HG03280 (cell line): ENCODE measurements at regions not wholly inside any gene's neighbourhood (a gene's known extent, or its start where the extent isn't known, plus 50 kb on each side); places are given as distances from the start of the nearest gene placed in this dataset.
A peak's percentile ranks its signal among the peaks of the same experiment; 100 is the strongest.
"Not testable (repeated sequence)": the region's sequence is repeated elsewhere in the genome, so short reads cannot be mapped to it uniquely, and the experiment has no call there.

ENCODE experiments used
- ATAC-seq: cut with Tn5 transposase; IDR thresholded peaks from one replicate; pipeline ENCODE4 v1.9.1; 2021; ENCODE audit warnings: mild to moderate bottlenecking, moderate library complexity; ENCODE audit not compliant: unreplicated experiment

DNA sequence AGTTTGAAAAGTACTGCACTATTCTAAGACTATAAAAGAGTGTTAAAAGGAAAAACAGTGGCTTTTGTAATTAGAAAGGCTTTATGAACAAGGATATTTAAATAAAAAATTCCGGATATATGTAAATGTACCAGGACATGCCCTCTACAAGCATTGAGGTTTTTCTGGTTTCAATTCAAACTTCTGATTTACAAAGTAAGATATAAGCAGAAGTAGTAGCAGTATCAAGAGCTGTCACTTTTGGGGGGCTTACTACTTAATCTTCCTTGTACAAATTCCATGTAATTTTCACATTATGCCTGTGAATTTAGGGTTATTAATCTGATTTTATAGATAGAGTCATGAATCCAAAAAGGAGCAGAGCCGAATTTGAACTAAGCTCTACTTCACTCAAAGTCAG is 170.3 kb upstream of the ATP2B1 start:
- ATAC-seq = no peak

DNA sequence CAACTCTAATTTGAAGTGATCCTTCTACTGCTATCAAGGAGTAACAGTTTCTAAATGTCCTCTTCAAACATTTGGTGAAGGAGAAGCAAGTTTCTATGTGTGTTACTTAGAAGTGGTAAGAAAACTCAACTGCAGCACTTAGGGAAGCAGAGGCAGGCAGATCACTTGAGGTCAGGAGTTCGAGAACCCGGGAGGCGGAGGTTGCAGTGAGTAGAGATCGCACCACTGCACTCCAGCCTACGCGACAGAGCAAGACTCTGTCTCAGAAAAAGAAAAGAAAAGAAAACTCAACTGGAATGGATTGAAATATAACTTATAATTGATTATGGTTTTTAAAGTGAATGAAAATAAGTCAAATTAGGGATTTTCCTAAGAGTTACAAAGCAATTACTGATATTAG is 169.7 kb upstream of the ATP2B1 start:
- ATAC-seq = no peak

DNA sequence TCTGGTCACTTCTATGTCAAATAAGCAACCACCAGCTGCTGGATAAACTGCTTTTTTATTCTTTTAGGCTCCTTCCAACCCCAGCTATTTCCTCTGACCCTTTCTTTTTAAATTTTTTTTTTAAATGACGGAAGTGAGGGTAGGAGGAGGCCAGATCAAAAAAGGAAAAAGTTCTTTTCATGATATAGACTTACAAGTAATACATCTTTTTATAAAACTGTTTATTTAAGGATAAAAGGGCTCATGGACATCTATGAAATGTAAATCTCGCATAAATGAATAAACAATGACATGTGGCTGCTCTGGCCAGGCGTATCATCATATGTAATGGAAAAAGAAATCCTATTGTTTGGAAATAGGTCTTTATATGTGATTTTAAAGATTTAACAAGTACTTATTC is 169.0 kb upstream of the ATP2B1 start:
- no peak for ATAC-seq

- ATAC-seq = no peak
Measured at GRCh38 chr12:89877136-89877535, 168.5 kb upstream of the ATP2B1 start.

DNA sequence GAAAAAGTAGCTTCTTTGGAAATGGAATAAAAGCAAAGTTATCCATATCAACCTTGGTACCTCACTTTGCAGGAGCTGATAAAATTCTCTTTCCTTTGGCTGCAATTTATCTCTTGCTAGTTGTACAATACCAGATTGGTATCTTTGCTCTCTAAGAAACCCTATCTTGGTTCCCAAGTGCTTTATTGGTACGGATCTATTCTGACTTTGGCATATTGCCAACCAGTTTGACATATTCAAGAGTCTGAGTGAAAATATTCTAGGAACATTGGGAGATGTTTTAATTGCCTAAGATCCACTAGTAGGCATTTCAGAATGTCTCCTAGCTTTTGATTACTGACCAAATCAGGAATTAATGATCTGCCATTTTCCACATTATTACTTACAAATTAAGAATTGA is 167.2 kb upstream of the ATP2B1 start:
- ATAC-seq = no peak

- ATAC-seq = no peak
Measured at GRCh38 chr12:89875225-89875624, 166.6 kb upstream of the ATP2B1 start.

DNA sequence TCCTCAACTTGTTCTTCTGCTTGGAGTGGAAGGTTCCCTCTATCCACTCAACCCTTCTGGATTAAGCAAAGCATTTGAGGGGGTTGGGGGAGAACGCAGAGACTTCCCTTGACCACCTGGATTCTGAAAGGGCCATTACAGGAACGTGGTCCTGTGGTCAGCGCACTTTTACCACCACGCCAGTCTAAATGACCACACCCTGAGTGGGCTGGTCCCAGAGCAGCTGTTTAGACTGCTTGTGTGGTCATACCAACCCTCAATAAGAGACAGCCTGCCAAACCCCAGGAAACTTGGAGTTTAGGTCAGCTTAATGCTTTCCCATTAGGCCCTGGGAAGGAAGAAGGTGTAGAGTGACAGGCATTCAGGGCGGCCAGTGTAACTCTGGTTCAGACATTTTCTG is 165.5 kb upstream of the ATP2B1 start:
- ATAC-seq = no peak

GRCh38 chr12:89873745-89874144 is 165.1 kb upstream of the ATP2B1 start:
- ATAC-seq = peak; percentile 61

DNA sequence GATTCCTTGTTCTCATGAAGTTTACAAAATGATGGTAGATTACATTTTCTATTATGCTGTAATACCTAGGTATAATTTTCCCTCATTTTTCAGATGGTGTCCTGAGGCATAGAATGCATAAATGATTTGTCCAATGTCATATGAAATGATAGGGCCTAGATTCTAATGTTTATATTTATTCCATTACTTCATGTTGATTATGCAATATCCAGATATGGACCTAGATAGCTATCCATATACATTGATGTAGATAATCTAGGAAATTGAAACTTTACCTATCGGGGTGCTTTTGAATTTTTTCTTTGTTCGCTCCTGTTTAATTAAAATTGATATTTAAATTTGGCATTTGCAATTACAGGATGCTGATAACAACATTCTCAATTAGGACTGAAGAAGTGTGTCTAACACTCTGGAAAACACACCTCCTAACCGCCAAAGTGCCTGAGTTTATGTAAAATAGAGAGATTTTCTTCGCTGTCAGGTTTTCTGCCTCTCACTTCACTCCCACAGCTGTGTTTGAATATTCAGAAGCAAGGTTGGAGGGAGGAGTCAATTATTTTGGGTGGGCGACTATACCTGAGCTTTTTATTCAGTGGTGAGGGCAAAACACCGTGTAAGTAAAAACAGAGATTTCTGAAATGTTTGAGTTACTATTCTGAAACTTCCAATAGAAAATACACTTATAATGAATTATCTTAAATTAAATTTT is 164.4 kb upstream of the ATP2B1 start:
- no peak for ATAC-seq

GRCh38 chr12:89870413-89871184 is 162.0 kb upstream of the ATP2B1 start:
- ATAC-seq = no peak

DNA sequence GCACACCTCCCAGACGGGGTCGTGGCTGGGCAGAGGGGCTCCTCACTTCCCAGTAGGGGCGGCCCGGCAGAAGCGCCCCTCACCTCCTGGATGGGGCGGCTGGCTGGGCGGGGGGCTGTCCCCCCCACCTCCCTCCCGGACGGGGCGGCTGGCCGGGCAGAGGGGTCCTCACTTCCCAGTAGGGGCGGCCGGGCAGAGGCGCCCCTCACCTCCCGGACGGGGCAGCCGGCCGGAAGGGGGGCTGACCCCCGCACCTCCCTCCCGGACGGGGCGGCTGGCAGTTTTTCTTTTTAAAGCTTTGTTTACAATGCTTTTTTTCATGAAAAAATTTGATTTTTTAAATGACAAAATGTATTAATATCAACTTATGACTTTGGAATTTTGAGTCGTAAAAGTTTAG is 159.0 kb upstream of the ATP2B1 start:
- ATAC-seq = not testable (repeated sequence)

GRCh38 chr12:89864411-89864810 is 155.8 kb upstream of the ATP2B1 start:
- no peak for ATAC-seq

GRCh38 chr12:89863968-89864367 is 155.3 kb upstream of the ATP2B1 start:
- ATAC-seq = peak; percentile 35

GRCh38 chr12:89863493-89863938 is 154.9 kb upstream of the ATP2B1 start:
- ATAC-seq = peak; percentile 85

DNA sequence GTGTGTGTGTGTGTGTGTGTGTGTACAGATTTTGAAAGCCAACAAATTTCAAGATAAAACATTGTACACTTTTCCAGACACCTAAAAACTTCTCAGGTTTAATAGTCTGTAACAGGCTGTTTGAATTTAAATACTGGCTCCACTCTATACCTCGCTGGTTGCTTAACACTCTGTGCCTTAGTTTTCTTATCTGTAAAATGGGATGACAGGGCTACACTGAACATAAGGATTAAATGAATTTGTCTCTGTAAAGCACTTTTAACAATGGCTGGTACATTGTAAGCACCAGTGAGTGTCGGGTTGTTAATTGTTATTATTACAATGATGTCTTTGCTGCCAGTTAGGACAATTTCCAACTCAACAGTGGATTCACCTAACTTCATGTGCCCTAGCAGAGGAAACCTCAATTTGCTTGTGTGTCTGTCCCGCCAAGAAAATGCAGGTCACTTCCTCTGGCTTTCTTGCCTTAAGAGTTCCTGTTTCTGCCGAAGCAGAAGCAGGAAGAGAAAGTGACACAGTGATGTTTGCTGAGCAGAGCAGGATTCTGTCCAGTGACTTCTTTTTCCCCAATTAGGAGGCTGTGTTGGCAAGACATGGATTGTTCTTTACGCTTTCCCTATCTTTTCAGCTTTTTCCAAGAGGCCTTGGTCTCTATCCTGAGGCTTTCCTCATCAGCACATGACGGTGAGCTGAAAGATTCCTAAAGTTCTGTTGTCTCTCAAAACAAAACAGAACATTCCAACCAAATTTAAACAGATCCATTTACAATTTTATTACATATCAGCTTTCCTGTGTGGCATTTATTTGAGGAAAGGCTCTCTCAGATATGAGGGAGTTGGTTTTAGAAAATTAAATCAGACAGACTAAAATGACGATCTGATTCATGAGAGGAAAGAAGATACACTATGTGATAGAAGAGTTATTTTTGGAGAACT is 154.1 kb upstream of the ATP2B1 start:
- peak; percentile 54 for ATAC-seq

- ATAC-seq = no peak
Measured at GRCh38 chr12:89861086-89861485, 152.4 kb upstream of the ATP2B1 start.

DNA sequence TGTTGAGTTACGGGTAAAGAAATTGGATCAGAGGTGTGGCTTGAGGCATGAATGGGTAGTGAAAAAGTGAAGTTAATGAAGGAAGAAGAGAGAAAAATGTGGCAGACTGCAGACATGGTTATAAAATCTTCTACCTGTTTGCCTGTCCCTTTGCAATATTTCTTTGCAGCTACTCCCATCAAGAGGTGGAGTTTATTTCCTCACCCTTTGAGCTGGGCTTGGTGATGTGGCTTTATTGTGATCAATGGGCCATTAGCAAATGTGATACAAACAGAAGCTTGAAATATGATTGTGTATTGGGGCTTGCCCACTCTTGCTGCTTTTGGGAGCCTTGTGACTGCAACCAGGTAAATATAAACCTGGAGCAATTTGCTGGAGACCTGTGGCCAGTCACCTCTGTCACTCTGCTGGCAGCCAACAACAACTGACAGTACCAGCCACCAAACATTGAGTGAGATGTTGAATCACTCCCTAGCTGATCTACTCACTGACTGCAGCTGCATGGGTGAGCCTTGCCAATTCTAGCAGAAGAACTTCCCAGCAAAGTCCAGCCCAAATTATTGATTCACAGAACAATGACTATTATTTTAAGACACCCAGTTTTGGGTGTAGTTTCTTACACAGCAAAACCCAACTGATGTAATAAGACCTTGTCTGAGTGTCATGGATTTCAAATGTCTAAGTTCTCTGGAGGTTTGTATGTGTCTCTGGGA is 151.0 kb upstream of the ATP2B1 start:
- ATAC-seq = no peak

DNA sequence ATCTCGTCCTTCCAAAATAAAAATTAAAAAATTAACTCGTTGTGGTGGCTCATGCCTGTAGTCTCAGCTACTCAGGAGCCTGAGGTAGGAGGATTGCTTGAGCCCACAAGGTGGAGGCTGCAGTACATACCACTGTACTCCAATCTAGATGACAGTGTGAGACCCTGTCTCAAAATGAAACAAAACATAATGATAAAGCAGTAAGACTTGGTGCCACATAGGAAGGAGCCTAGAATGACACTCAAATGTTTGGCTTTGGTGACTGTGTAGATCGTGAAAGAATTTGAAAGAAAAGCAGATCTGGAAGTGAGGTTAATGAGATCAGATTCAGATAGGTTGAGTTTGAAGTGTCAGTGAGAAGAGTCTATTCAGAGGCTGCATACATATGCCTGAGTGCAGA is 150.1 kb upstream of the ATP2B1 start:
- no peak for ATAC-seq

- ATAC-seq = no peak
Measured at GRCh38 chr12:89857652-89858274, 149.1 kb upstream of the ATP2B1 start.

DNA sequence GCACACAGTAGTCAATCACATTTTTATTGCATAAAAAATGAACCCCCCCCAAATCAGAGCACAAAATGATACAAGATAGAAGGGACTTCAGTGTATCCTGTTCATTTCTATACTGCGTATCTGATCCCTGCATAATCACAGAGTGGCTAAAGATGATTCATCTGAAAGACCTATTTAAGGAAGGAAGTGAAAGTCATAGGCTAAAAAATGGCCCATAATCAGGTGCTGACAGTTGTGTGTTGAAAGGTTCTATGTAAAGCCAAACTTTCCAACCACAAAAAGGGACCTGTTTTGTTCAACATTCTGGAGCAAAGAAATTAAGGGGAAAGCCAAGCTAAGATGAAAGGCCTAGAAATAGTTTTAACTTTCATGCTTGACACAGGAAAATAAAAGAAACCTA is 147.8 kb upstream of the ATP2B1 start:
- peak; percentile 75 for ATAC-seq
